NCI-H2227 (cell line): ENCODE measurements at regions not wholly inside any gene's neighbourhood (a gene's known extent, or its start where the extent isn't known, plus 50 kb on each side); places are given as distances from the start of the nearest gene placed in this dataset.

Experiments used
- DNase-seq: peaks from one replicate; lab custom pipeline; 2025; ENCODE audit not compliant: unreplicated experiment; lab: John Stamatoyannopoulos, UW

- DNase-seq, result no peak
Observed at GRCh38 chr6:6886171-6886885, 221.4 kb upstream of the RREB1 start.

DNA sequence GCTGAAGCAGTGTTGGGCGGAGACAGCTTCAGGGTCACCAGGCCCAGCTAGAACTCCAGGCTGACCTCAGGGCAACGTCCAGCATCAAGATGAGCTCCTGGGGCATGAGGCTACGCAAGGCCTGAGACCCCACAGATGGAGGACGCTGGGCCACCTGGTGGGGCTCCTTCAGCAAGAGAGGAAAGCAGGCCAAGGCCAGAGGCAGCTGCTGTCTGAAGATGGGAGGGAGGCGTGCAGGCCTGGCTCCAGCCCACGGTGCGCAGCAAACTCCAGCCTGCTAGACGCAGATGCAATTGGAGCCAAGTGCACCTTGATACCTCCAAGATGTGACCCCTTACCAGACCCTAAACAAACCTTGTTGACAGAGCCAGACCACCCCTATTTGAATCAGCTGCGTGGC is 220.9 kb upstream of the RREB1 start:
- no peak for DNase-seq

DNA sequence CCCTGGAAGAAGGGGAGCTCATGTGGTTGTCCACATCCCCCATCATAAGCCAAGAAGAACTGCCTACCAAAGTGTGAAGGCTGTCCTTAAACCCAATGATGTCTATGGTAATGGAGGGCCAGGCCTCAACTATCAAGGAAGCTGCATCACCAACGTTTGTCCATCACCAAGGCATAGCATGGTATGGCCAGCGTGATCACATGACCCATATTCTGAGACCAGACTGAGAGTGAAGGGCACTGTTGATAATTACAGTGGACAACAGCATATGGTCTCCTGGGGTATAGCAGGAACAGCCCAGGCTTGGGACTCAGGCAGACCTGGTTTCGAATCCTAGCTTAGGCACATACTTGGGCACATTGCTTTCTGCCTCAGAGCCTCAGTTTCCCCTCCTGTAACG is 218.2 kb upstream of the RREB1 start:
- no peak for DNase-seq

DNA sequence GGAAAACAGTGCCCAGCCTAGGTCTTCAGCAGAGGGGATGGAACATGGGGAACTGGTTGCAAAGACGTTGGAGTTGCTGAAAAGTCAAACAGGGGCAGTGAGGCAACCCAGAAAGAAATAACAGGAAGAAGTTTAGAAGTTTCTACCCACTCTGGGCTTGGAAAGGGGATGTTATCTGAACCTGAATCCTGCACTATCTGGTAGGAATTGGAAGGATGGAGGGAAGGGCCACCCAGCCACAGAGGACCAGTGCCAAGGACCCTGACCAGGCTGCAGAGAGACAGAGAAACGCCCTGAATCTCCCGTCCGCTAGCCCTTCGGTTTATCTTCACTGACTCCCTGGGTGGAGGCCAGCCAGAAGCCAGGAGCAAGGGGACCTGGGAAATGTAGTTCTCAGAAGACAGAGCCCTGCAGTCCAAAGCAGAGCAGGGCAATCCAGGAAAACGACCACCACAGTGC is 217.3 kb upstream of the RREB1 start:
- no peak for DNase-seq

GRCh38 chr6:6891125-6891721 is 216.5 kb upstream of the RREB1 start:
- no peak for DNase-seq

DNA sequence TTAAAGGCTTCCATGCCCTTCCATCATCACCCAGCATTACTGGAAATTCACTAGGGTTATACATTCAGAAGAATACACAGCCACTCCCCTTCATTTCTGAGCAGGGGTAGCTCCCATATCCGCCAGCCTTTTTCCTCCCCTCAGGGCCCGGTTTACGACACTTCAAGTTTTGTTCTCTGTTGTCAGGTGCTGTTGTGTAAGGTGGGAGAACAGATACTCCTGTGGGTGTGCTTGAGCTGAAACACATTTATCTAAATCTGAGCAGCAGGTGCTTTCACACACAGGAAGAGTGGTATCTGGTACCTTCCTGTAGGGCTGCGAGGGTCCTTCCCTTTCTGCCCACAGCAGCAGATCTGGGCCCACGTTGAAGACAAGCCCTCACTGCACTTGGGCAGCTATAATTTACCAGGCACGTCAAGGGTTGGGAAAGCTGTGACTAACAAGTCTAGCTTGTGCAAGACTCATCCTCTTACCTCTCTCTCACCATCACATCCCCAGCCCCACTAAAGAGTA is 215.8 kb upstream of the RREB1 start:
- no peak for DNase-seq

DNA sequence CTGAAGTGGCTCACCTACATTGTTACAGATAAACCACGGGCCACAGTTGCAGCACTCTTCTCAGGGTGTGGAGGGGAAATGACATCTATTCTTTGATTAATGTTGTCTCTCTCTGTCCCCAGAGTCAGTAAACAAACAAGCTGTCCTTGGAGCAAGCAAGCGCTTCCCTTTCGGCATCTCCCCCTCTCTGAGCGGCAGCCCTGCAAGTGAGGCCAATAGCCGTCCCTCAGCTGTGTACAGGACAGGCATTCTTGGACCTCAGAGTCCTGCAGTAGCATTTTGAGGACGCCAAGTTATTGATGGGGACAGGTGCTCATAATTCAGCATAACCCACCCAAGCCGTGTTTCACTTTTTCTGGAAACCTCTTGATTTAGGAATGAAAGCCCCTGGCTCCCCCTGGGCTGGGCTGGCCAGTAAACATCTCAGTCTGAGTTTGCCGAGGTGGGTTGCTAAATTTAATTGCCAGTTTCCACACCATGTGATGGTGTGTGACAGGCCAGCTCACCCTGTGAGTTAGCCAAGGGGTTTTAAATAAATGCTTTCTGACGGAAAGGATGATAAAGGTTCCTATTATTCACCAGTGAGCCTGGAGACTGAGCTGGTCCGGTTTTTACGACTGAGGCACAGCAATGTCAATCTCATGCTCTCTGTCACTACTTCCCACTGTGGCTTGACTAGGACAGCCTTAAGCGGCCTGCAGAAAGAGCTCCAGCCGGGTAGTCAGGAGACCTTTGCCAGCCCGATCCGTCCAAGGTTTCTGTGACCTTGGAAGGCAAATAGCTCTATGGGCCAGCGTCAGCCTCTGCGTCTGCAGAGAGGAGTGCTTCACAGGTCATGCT is 214.8 kb upstream of the RREB1 start:
- no peak for DNase-seq

GRCh38 chr6:6893701-6894100 is 214.1 kb upstream of the RREB1 start:
- no peak for DNase-seq

GRCh38 chr6:6895929-6896328 is 211.8 kb upstream of the RREB1 start:
- no peak for DNase-seq

DNA sequence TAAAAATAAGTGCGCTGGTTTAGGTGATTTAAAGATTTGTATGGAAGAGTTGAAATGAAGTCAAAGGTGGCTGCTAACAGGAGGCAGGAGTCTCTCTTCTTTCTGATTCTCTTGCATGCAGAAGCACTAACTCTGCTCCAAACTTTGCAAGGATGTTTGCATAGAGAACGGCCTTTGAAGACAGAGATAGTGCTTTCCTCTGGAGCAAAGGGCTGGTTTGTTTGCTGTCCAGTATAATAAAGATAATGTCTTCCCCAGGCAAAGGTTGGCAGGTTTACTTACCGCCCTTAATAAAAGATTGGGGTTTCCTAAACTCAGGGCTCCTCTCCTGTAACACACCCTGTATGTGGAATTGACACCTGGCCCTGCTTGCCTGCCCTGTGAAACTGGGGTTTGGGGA is 210.6 kb upstream of the RREB1 start:
- no peak for DNase-seq

- DNase-seq, result no peak
Observed at GRCh38 chr6:6900569-6901204, 207.1 kb upstream of the RREB1 start.

GRCh38 chr6:6901205-6901719 is 206.5 kb upstream of the RREB1 start:
- DNase-seq, result peak; percentile 52

GRCh38 chr6:6901945-6902344 is 205.8 kb upstream of the RREB1 start:
- no peak for DNase-seq

- no peak for DNase-seq
Observed at GRCh38 chr6:6905961-6906518, 201.7 kb upstream of the RREB1 start.

DNA sequence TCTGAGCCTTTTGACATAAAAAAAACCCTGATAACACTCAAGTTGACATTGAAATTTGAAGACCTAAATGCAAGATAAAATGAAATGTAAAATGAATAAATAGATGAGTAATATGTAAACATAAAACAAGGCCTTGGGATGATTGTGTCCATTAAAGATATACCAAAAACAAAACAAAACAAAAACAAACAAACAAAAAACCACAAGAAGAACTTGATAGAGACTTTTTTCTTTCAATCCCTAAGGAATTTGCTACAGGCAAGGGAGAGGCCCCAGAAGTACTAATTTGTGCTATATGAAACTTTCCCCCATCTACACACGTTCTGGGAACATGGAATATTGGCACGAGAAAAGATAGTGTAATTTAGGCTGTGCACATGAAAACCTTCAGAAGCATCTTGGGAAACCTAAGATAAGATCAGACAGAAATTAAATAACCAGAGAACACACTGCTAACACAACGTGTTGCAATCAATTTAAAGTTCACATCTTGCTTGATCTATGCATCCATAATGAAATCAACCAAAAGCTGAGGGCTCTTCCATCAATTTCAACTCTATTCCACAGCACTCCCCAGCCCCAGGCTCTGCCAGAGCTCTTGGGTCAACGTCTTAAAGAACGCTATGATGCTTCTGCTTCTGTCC is 201.1 kb upstream of the RREB1 start:
- DNase-seq, result no peak

GRCh38 chr6:6907286-6907685 is 200.5 kb upstream of the RREB1 start:
- no peak for DNase-seq

GRCh38 chr6:6908121-6908520 is 199.6 kb upstream of the RREB1 start:
- DNase-seq, result no peak

DNA sequence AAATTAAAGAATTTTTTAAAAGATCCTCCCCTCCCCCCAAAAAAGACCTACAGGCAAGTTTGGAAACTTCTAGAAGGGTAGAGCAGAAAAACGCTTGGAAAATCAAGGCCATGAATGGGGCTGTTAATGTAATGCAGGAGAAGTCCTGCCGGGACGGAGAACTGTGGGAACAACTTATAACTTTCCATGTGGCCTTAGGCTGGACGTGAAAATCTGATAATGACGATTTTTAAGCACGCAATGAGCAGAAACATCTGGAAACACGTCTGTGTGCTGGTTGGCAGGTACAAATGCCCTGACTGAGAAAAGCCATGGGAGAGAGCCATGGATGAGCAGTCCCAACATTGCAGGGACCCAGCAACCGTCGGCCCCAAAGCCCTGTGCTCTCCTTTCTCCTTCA is 198.7 kb upstream of the RREB1 start:
- no peak for DNase-seq

DNA sequence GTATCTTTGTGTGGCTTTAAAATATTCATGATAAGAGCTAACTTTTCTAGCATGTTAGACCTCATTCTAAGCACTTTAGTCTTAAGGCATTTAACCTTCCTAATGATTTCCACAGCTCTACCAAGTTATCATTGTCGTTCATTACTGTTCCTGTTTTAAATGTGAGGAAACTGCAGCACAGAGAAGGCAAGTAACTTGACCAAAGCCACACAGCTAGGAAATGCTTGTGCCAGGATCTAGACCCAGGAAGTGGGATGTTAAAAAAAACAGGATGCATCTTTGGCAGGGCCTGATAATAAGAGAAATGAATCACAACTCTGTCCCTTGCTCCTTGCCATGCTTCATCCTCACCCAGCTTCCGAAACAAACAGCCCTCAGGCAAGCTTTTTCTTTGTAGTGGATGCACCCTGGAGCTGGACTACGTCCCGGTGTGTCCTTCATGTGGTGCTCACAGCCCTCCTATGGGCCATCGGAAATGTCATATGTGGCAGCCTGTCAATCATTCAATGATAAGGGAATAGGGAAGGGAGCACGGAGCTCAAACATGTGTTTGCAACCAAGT is 196.9 kb upstream of the RREB1 start:
- no peak for DNase-seq

GRCh38 chr6:6911391-6911790 is 196.4 kb upstream of the RREB1 start:
- no peak for DNase-seq
